ENCODE measurements at regions not wholly inside any gene's neighbourhood (a gene's known extent, or its start where the extent isn't known, plus 50 kb on each side); places are given as distances from the start of the nearest gene placed in this dataset.

GRCh38 chr13:62920159-62920558 is 1504.5 kb upstream of the PCDH20 start:
- DNase-seq (ENCODE audit: low spot score in 2 of 2) (no peak), ATAC-seq (ENCODE audit: low read depth) (no peak)
- H3K4me1 Mint-ChIP-seq, result no peaks in the 10 kb centered on the region
- H3K4me3 Mint-ChIP-seq, result no peak overlapping the region
- H3K36me3 Mint-ChIP-seq, result no peaks in the 10 kb centered on the region
- peaks cover 3% of the 10 kb centered on the region for H3K9me3 Mint-ChIP-seq
- no peak overlapping the region for H3K27ac Mint-ChIP-seq
- no peaks in the 10 kb centered on the region for H3K27me3 Mint-ChIP-seq

DNA sequence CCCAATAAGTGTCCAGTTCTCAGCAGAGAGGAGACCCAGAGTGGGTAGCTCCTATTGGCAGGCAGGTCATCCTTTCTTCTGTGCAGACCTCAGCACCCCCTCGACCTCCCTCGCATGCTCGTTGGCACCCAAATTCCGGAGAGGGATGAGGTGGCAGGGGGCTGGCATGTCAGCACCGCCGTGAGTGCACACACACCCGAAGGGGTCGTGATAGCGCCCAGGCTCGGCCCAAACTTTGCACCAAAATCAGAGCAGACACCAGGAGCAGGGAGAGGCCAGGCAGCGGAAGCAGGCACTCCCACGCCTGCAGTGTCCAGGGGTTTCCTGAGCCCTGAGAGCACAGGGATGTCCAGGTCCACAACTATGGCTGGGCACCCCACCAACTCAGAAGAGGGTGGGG is 1503.8 kb upstream of the PCDH20 start:
- Mint-ChIP-seq H3K4me1 (no peaks in the 10 kb centered on the region), H3K27ac (no peak overlapping the region), H3K36me3 (no peaks in the 10 kb centered on the region), H3K9me3 (peaks cover 3% of the 10 kb centered on the region), H3K27me3 (no peaks in the 10 kb centered on the region), H3K4me3 (no peak overlapping the region)
- ATAC-seq (ENCODE audit: low read depth) (no peak), DNase-seq (ENCODE audit: low spot score in 2 of 2) (no peak)

DNA sequence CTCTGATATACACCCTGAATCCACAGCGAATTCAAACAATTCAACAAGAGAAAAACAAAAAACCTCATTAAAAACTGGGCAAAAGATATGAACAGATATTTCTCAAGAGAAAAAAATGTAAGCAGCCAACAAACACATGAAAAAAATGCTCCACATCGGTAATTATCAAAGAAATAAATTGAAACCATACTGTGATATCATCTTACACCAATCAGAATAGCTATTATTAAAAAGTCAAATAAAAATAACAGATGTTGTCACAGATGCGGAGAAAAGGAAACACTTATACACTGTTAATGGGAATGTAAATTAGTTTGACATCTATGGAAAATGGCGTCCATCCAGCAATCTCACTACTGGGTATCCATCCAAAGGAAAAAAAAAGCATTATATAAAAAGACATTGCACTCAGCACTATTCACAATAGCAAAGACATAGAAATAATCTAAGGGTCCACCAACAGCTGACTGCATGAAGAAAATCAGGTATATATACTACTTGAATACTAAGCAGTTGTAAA is 1495.0 kb upstream of the PCDH20 start:
- Mint-ChIP-seq H3K4me3 (no peak overlapping the region), H3K27ac (no peak overlapping the region), H3K4me1 (no peaks in the 10 kb centered on the region), H3K9me3 (peaks cover 1% of the 10 kb centered on the region), H3K36me3 (no peaks in the 10 kb centered on the region), H3K27me3 (no peaks in the 10 kb centered on the region)
- no peak for DNase-seq (ENCODE audit: low spot score in 2 of 2)
- ATAC-seq (ENCODE audit: low read depth), result no peak

DNA sequence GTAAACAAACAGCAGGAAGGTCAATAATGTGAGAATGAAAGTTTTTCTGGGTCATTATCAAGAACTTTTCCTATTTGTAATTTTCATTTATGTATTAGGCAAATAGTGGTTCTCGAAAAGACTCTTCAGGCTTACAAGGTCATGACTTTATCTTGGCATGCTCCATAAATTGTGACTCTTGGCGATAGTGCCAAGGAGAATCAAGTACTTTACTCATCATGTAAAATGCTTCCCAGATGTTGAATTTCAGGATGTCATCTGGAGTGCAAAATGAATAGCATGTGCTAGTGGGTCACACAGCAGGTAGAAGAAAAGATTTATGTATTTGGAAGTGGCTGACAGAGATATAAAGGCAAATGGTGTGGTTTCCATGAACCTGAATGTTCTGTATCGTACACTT is 1492.7 kb upstream of the PCDH20 start:
- DNase-seq (ENCODE audit: low spot score in 2 of 2) (no peak), ATAC-seq (ENCODE audit: low read depth) (no peak)
- Mint-ChIP-seq H3K27ac (no peak overlapping the region), H3K27me3 (no peaks in the 10 kb centered on the region), H3K4me1 (no peaks in the 10 kb centered on the region), H3K4me3 (no peak overlapping the region), H3K9me3 (no peaks in the 10 kb centered on the region), H3K36me3 (no peaks in the 10 kb centered on the region)

DNA sequence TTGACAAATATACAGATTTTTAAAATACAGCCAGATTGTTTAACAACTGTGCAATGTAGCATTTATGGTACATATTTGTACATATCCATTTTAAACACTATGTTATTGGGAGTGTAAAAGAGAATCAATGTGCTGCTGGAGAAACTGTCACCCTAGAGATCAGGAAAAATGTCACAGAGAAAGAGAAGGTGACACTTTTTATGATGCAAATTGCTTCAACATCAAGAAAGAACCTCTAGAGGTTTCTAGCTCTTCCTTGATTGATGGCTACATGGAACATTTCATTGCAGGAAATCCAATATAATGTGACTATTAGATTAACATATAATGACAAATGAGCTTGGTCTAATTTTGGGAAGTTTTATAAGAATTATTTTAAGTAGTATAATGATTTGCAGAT is 1491.2 kb upstream of the PCDH20 start:
- Mint-ChIP-seq H3K9me3 (no peaks in the 10 kb centered on the region), H3K27me3 (no peaks in the 10 kb centered on the region), H3K4me1 (no peaks in the 10 kb centered on the region), H3K36me3 (no peaks in the 10 kb centered on the region), H3K27ac (no peak overlapping the region), H3K4me3 (no peak overlapping the region)
- DNase-seq (ENCODE audit: low spot score in 2 of 2) (no peak), ATAC-seq (ENCODE audit: low read depth) (no peak)

DNA sequence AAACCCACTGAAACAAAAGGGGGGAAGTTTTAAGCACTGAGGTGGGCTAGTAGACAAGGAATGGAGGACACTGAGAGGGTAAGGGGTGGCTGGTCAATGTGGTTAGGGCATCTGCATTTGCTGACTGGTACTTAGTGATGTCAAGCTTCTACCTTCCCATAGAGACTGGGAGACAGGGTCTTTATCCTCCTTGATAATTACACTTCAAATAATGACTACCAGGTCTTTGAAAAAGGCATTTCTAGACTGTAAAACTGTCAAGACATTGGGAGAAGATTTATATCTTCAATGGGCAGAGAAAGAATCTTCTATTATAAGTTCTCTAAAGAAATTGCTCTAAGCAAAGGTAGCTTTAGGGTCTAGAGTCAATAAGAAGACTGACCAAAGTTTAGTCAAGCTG is 1490.8 kb upstream of the PCDH20 start:
- ATAC-seq (ENCODE audit: low read depth) (no peak), DNase-seq (ENCODE audit: low spot score in 2 of 2) (no peak)
- no peak overlapping the region for H3K27ac Mint-ChIP-seq
- H3K4me1 Mint-ChIP-seq, result no peaks in the 10 kb centered on the region
- H3K4me3 Mint-ChIP-seq, result no peak overlapping the region
- no peaks in the 10 kb centered on the region for H3K36me3 Mint-ChIP-seq
- no peaks in the 10 kb centered on the region for H3K9me3 Mint-ChIP-seq
- H3K27me3 Mint-ChIP-seq, result no peaks in the 10 kb centered on the region

DNA sequence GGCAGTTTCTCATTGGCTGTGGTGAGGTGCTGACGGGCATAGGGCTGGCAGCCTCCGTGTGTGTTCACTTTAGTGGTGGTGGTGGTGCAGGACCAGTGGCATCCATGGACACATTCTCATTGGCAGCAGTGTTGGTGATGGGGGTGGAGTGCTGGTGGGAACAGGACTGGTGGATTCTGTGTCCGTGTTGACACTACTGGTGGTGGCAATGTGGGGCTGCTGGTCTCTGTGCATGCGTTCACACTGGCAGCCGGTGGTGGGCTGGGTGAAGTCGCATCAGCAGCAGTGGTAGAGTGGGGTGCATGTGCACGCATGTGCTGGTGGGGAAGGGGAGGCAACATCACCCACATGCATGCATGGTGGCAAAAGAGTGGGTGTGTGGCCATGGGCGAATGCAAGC is 1471.4 kb upstream of the PCDH20 start:
- Mint-ChIP-seq H3K4me3 (no peak overlapping the region), H3K27ac (no peak overlapping the region), H3K36me3 (no peaks in the 10 kb centered on the region), H3K9me3 (peaks cover 7% of the 10 kb centered on the region), H3K27me3 (no peaks in the 10 kb centered on the region), H3K4me1 (no peaks in the 10 kb centered on the region)
- ATAC-seq (ENCODE audit: low read depth) (no peak), DNase-seq (ENCODE audit: low spot score in 2 of 2) (no peak)

DNA sequence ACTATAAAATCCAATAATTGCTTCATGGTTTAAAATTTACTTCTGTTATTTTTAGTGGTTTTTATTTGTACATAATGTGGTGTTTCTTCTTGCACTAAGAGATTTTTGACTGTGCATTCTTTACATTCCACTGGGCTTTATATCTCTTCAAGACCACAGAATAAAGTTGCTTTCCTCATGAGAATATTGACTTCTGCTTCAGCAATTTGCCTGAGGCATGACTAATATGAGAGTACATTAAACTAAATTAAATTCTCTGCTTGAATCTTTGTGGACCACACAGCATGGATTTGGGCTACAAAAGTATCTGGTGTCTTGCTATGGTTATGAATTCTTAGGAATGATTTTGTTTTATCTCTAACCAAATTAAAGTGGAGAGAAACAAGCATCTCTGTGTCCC is 1463.4 kb upstream of the PCDH20 start:
- Mint-ChIP-seq H3K36me3 (no peaks in the 10 kb centered on the region), H3K4me3 (no peak overlapping the region), H3K27me3 (no peaks in the 10 kb centered on the region), H3K4me1 (no peaks in the 10 kb centered on the region), H3K27ac (no peak overlapping the region), H3K9me3 (peaks cover 3% of the 10 kb centered on the region)
- ATAC-seq (ENCODE audit: low read depth) (no peak), DNase-seq (ENCODE audit: low spot score in 2 of 2) (no peak)

DNA sequence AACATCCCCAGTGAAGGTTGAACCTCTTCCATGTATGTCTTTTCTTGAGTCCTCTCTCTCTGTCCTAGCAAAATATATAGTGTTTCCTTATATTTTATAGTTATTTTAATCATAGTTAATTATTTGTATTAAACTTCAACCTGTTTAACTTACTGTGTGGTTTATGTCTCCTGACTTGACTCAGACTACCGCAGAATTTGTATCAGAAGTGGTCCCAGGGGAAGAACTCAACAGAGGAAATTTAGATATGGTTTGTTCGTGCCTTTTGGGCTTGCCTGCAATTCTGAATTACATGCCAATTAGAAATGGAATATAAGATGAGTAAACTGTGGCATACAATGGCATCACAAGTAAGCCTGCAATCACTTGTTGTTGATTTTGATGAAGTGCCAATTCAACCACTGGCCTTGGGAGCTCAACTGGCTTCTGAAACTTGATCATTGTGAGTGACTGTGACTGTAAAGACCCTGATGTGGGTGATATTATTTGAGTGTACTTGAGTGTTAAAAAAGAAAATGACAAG is 1459.5 kb upstream of the PCDH20 start:
- H3K27me3 Mint-ChIP-seq, result no peaks in the 10 kb centered on the region
- DNase-seq (ENCODE audit: low spot score in 2 of 2) (no peak), ATAC-seq (ENCODE audit: low read depth) (no peak)
- H3K4me3 Mint-ChIP-seq, result no peak overlapping the region
- H3K27ac Mint-ChIP-seq, result no peak overlapping the region
- peaks cover 4% of the 10 kb centered on the region for H3K9me3 Mint-ChIP-seq
- H3K36me3 Mint-ChIP-seq, result no peaks in the 10 kb centered on the region
- H3K4me1 Mint-ChIP-seq, result no peaks in the 10 kb centered on the region

- ATAC-seq (ENCODE audit: low read depth) (no peak), DNase-seq (ENCODE audit: low spot score in 2 of 2) (no peak)
- Mint-ChIP-seq H3K27me3 (no peaks in the 10 kb centered on the region), H3K36me3 (no peaks in the 10 kb centered on the region), H3K4me3 (no peak overlapping the region), H3K4me1 (no peaks in the 10 kb centered on the region), H3K27ac (no peak overlapping the region), H3K9me3 (peaks cover 7% of the 10 kb centered on the region)
Observed at GRCh38 chr13:62850331-62850730, 1434.7 kb upstream of the PCDH20 start.

DNA sequence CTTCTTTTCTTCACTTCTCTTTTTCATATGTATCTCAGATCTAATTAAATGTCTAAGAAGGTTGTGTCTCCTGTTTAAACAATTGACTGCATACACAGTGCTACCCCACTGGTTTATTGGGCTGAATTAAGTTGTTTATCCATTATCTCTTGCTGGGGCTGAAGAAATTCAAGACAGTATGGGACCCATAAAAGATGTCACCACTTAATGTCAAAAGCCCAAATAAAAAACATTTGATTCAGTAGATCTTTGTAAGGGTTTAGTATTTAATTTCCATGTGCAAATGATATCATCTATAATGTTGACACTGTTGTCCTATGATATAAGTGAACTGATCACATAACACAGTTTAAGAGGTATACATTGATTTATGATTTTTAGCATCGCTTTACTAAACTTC is 1431.9 kb upstream of the PCDH20 start:
- Mint-ChIP-seq H3K27me3 (no peaks in the 10 kb centered on the region), H3K4me1 (no peaks in the 10 kb centered on the region), H3K4me3 (no peak overlapping the region), H3K9me3 (peaks cover 4% of the 10 kb centered on the region), H3K36me3 (no peaks in the 10 kb centered on the region), H3K27ac (no peak overlapping the region)
- no peak for DNase-seq (ENCODE audit: low spot score in 2 of 2)
- no peak for ATAC-seq (ENCODE audit: low read depth)

DNA sequence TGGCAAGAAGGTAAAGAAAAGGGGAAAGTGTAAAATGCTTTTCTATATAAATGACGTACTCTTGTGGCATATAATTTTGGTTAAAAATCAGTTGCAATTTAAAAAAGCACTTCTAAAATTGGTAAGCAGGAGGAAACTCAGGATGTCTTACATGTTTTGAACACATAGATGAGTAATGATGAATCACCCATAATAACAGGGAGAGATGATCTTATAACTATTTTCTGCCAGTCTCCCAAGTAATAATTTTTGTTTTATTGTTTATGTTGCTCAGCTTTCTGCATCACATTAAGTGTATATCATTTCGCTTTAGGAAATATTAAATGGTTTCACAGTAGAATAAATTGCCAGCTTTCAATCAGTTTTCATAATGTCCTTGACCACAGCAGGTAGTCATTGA is 1430.7 kb upstream of the PCDH20 start:
- no peaks in the 10 kb centered on the region for H3K4me1 Mint-ChIP-seq
- no peak overlapping the region for H3K27ac Mint-ChIP-seq
- no peaks in the 10 kb centered on the region for H3K36me3 Mint-ChIP-seq
- ATAC-seq (ENCODE audit: low read depth) (no peak), DNase-seq (ENCODE audit: low spot score in 2 of 2) (no peak)
- no peaks in the 10 kb centered on the region for H3K27me3 Mint-ChIP-seq
- peaks cover 4% of the 10 kb centered on the region for H3K9me3 Mint-ChIP-seq
- H3K4me3 Mint-ChIP-seq, result no peak overlapping the region

DNA sequence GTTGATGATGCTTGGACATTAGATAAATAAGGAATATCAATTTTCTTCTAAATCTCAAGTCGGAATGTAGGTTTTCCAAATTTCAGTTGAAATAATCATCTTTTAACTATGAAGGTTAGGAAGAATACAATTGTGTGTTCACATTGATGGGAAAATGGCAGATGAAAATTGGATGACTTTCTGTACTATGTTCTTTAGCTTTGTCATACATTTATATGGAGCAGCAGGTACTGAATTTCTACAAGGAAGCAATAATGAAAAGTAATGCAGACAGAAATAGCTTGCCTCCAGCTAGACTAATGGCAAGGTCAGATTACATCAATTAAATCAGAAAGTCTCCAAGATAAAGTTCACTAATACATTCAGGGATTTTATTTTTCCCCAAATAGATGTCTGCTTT is 1423.7 kb upstream of the PCDH20 start:
- Mint-ChIP-seq H3K4me3 (no peak overlapping the region), H3K9me3 (peaks cover 3% of the 10 kb centered on the region), H3K27ac (no peak overlapping the region), H3K36me3 (no peaks in the 10 kb centered on the region), H3K27me3 (no peaks in the 10 kb centered on the region), H3K4me1 (no peaks in the 10 kb centered on the region)
- ATAC-seq (ENCODE audit: low read depth) (no peak), DNase-seq (ENCODE audit: low spot score in 2 of 2) (no peak)

DNA sequence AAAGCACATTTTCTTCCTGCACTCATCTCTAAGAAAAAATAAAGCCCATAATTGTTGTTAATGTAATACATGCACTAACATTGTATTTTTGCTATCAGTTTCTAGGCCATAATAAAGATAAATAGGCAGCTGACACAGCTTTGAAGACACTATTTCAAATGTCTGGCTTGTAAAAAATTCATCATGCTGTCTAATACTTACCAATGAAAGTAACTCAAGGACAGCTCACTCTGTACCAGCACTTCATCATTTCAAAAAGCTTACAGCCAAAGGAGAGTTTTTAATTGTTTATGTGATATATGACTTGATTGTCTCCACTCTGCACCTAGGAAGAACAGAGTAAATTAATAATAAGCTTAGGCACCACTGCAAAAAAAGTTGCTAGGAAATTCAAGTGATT is 1423.3 kb upstream of the PCDH20 start:
- Mint-ChIP-seq H3K36me3 (no peaks in the 10 kb centered on the region), H3K4me3 (no peak overlapping the region), H3K27ac (no peak overlapping the region), H3K4me1 (no peaks in the 10 kb centered on the region), H3K27me3 (no peaks in the 10 kb centered on the region), H3K9me3 (peaks cover 3% of the 10 kb centered on the region)
- DNase-seq (ENCODE audit: low spot score in 2 of 2) (no peak), ATAC-seq (ENCODE audit: low read depth) (no peak)

DNA sequence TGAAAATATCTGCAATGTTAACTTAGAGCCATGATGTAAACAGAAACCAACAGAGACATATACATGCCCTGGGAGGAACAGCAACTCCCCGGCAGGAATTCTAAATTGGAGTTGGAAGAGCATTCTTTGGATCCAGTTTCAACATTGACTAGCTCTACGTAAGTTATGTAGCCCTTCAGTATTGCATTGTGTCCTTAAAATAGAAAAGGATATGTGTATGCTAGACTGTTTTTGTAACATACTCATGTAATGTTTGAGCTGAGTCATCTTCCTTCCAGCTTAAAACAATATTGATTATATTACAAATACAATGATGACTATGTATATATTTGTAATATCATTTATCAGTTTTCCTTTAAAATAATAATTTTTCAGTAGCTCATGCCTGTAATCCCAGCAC is 1422.2 kb upstream of the PCDH20 start:
- DNase-seq (ENCODE audit: low spot score in 2 of 2), result no peak
- no peak for ATAC-seq (ENCODE audit: low read depth)
- Mint-ChIP-seq H3K27ac (no peak overlapping the region), H3K4me3 (no peak overlapping the region), H3K27me3 (no peaks in the 10 kb centered on the region), H3K9me3 (peaks cover 1% of the 10 kb centered on the region), H3K4me1 (no peaks in the 10 kb centered on the region), H3K36me3 (no peaks in the 10 kb centered on the region)

All from memory B cell (primary cell).